ENCODE measurements at regions not wholly inside any gene's neighbourhood (a gene's known extent, or its start where the extent isn't known, plus 50 kb on each side); places are given as distances from the start of the nearest gene placed in this dataset.

DNA sequence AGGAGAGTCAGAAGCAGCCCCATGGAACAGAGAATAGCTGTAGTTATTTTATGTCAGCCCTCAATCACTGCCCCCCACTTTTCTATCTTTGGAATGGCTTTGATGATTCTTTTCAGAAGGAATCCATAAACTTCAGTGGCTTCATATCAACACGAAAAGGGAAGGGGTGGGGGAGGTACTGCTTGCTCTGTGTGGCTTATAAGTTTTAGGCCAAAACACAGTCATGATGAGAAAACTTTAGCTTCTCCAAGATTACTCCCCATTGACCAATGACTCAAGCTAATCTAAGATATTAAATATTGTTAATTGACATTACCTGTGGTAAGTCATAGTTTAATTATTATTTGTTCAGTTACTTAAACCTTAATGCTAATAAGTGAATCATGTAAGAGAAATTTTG, 669.6 kb upstream of the FAM241A start:
- H3K4me1 ChIP-seq (ENCODE audit: control insufficient read depth, insufficient read depth, low read length, poor library complexity, severe bottlenecking), result no peaks in the 10 kb centered on the region
- no peak overlapping the region for H3K4me3 ChIP-seq (ENCODE audit: insufficient read depth, low read depth, low read length, poor library complexity, severe bottlenecking)
- no peaks in the 10 kb centered on the region for H3K9me3 ChIP-seq (ENCODE audit: control insufficient read depth, low read length)
- no peaks in the 10 kb centered on the region for H3K27me3 ChIP-seq (replicated peaks; ENCODE audit: control insufficient read depth, insufficient read depth, low read length, poor library complexity, severe bottlenecking)
- H3K36me3 ChIP-seq (ENCODE audit: control insufficient read depth, insufficient read depth, low read length), result no peaks in the 10 kb centered on the region
- DNase-seq, result no peak
- H3K27ac ChIP-seq (ENCODE audit: insufficient read depth, low read length, poor library complexity, severe bottlenecking), result no peak overlapping the region

DNA sequence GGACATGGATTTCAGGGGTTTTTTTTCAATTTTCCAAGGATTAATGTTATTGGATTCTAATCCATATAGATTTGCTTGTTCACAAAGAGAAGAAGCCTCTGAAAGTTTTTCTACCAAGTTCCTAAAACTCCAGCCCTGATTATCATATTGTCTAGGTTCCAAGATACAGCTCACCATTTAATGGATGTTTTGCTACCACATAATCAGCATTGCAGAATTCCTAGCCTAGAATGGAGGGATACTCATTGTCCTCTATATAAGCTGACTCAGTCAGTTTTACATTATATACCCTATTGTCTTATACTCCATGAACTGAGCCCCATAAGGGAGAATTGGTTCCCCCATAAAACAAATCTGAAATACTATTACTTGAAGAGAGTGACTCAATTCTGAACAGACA, 664.7 kb upstream of the FAM241A start:
- H3K9me3 ChIP-seq (ENCODE audit: control insufficient read depth, low read length), result no peaks in the 10 kb centered on the region
- H3K36me3 ChIP-seq (ENCODE audit: control insufficient read depth, insufficient read depth, low read length), result no peaks in the 10 kb centered on the region
- DNase-seq, result no peak
- no peaks in the 10 kb centered on the region for H3K27me3 ChIP-seq (replicated peaks; ENCODE audit: control insufficient read depth, insufficient read depth, low read length, poor library complexity, severe bottlenecking)
- no peak overlapping the region for H3K27ac ChIP-seq (ENCODE audit: insufficient read depth, low read length, poor library complexity, severe bottlenecking)
- H3K4me1 ChIP-seq (ENCODE audit: control insufficient read depth, insufficient read depth, low read length, poor library complexity, severe bottlenecking), result no peaks in the 10 kb centered on the region
- no peak overlapping the region for H3K4me3 ChIP-seq (ENCODE audit: insufficient read depth, low read depth, low read length, poor library complexity, severe bottlenecking)

DNA sequence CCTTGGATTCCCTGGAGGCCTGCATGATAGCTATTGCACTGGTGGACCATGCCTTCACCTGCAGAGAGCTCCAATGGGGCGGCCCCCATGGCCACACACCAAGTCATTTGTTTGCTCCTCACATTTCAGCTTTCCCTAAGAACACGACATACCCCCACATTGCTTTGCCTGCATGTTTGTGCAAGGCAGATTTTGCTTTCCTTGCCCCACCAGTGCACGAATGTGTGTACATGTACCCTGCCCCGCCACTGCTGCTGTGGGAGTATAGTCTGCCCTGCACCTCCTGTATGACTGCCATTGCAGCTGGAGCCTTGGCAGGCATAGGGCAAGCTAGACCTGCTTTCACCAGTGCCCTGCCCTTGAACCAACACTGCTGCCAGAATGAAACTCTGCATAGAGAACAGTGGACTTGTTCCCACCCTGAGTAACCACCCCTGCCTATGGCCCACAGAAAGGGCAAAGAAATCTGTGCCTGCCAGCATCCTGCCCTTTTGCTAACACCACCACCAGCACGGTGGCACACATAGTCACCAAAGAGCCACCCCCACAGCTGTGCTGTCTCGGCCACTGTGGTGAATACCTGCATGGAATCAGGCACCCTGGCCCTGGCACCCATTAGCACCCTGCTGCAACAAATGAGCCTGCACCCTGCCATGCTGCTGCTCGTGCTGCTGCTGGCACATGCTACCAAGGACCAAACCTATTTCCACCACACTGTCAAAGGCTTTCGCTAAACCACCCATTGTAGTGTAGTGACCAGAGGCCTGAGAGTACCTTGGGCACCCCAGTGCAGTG, 661.7 kb upstream of the FAM241A start:
- Histone ChIP-seq H3K4me1 (ENCODE audit: control insufficient read depth, insufficient read depth, low read length, poor library complexity, severe bottlenecking) (no peaks in the 10 kb centered on the region), H3K36me3 (ENCODE audit: control insufficient read depth, insufficient read depth, low read length) (no peaks in the 10 kb centered on the region), H3K4me3 (ENCODE audit: insufficient read depth, low read depth, low read length, poor library complexity, severe bottlenecking) (no peak overlapping the region), H3K9me3 (ENCODE audit: control insufficient read depth, low read length) (no peaks in the 10 kb centered on the region), H3K27me3 (replicated peaks; ENCODE audit: control insufficient read depth, insufficient read depth, low read length, poor library complexity, severe bottlenecking) (no peaks in the 10 kb centered on the region), H3K27ac (ENCODE audit: insufficient read depth, low read length, poor library complexity, severe bottlenecking) (no peak overlapping the region)
- no peak for DNase-seq

DNA sequence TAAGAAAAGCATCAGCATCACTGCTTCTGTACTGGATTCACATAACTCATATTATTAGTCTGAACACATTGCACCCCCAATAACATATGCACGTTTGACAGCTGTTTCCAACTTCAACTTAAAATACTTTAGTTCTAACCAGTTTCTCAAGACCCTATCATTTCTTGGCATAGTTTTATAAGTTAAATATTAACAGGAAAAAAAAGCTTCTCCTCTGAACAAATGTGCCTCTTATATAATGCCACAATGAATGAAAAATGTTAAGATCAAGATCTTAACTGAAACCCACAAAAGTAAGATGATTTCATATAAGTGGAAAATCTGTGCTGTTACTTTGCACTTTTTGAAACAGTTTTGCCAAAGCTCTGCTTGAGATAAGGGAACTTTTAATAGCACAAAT, 652.8 kb upstream of the FAM241A start:
- DNase-seq, result no peak
- no peak overlapping the region for H3K27ac ChIP-seq (ENCODE audit: insufficient read depth, low read length, poor library complexity, severe bottlenecking)

DNA sequence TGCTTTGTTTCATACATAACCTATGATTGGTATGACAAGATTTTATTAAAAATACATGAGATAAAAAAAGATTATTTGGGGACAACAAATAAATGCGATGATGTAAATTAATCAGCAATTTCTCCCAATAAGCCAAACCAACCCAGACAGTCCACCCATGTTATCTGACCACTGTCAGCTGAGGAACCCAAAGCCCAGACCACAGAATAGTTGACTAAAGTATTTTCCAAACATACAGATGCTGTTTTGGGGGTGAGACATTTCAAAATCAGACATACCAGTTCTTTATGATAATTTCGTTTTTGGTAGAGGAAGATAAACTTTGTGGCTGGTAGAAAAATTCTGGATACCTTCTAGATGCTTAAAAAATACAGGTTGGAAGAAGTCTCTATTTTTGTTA, 650.8 kb upstream of the FAM241A start:
- no peak for DNase-seq
- Histone ChIP-seq H3K27ac (ENCODE audit: insufficient read depth, low read length, poor library complexity, severe bottlenecking) (no peak overlapping the region), H3K27me3 (replicated peaks; ENCODE audit: control insufficient read depth, insufficient read depth, low read length, poor library complexity, severe bottlenecking) (no peaks in the 10 kb centered on the region), H3K9me3 (ENCODE audit: control insufficient read depth, low read length) (no peaks in the 10 kb centered on the region), H3K4me3 (ENCODE audit: insufficient read depth, low read depth, low read length, poor library complexity, severe bottlenecking) (no peak overlapping the region), H3K36me3 (ENCODE audit: control insufficient read depth, insufficient read depth, low read length) (no peaks in the 10 kb centered on the region), H3K4me1 (ENCODE audit: control insufficient read depth, insufficient read depth, low read length, poor library complexity, severe bottlenecking) (no peaks in the 10 kb centered on the region)

More for the DNA sequence above, 652.8 kb upstream of the FAM241A start:
- Histone ChIP-seq H3K27me3 (replicated peaks; ENCODE audit: control insufficient read depth, insufficient read depth, low read length, poor library complexity, severe bottlenecking) (no peaks in the 10 kb centered on the region), H3K9me3 (ENCODE audit: control insufficient read depth, low read length) (no peaks in the 10 kb centered on the region), H3K4me3 (ENCODE audit: insufficient read depth, low read depth, low read length, poor library complexity, severe bottlenecking) (no peak overlapping the region), H3K36me3 (ENCODE audit: control insufficient read depth, insufficient read depth, low read length) (no peaks in the 10 kb centered on the region), H3K4me1 (ENCODE audit: control insufficient read depth, insufficient read depth, low read length, poor library complexity, severe bottlenecking) (no peaks in the 10 kb centered on the region)

DNA sequence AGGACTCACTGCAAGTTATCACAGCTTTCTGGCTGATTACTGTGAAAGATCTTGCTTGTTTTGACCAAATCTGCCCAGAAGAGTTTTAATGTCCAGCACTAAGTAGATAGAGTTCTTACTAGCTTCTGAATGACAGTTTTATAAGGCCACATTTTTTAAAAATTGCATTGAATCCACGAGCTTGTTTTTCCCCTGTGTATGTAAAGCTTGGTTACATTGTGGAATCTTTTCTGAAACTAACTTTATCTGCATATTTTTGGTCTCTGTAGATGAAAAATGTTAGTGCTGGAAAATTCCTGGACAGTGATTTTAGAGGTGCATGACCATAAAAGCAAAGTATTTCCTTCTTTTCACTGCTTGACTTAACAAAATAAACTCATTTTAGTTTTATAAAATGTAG, 650.3 kb upstream of the FAM241A start:
- Histone ChIP-seq H3K27me3 (replicated peaks; ENCODE audit: control insufficient read depth, insufficient read depth, low read length, poor library complexity, severe bottlenecking) (no peaks in the 10 kb centered on the region), H3K9me3 (ENCODE audit: control insufficient read depth, low read length) (no peaks in the 10 kb centered on the region), H3K27ac (ENCODE audit: insufficient read depth, low read length, poor library complexity, severe bottlenecking) (no peak overlapping the region), H3K4me3 (ENCODE audit: insufficient read depth, low read depth, low read length, poor library complexity, severe bottlenecking) (no peak overlapping the region), H3K36me3 (ENCODE audit: control insufficient read depth, insufficient read depth, low read length) (no peaks in the 10 kb centered on the region), H3K4me1 (ENCODE audit: control insufficient read depth, insufficient read depth, low read length, poor library complexity, severe bottlenecking) (no peaks in the 10 kb centered on the region)
- DNase-seq, result no peak

DNA sequence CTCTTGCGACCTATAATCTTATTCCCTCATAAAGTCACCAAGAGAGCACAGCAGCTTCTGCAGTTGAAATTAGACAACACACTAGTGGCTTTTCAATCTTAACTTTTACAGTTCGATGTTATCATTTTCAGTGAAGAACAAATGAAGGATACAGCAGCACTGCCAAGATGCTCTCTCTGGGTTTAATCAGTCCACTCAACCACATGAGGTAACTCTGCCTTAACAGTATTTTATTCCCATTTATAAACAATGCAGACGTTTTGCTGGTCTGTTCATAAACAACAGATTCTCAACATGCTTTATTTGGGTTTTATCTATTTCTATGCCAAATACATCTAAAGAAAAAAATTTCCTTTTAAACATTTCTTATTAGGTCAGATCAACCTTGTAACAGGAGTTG, 646.0 kb upstream of the FAM241A start:
- H3K4me1 ChIP-seq (ENCODE audit: control insufficient read depth, insufficient read depth, low read length, poor library complexity, severe bottlenecking), result no peaks in the 10 kb centered on the region
- DNase-seq, result no peak
- no peaks in the 10 kb centered on the region for H3K9me3 ChIP-seq (ENCODE audit: control insufficient read depth, low read length)

DNA sequence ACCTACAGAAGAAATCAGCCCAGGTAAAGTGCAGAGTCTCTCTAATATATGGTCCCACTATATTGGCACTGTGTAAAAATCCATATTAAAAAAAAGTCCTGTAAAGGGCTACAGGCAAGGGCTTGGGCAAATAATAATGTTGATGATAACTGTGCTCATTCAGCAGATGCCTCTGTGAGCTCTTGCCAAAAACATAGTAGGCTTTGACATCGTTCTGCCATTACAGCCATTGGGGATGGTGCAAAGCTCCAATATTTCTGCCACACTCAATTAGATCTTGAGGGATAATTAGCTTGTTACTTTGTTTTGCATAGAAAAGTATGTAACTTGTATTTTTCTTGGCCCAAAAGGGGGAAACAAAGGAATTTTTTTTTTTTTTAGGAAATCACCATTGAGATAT, 645.5 kb upstream of the FAM241A start:
- Histone ChIP-seq H3K4me1 (ENCODE audit: control insufficient read depth, insufficient read depth, low read length, poor library complexity, severe bottlenecking) (no peaks in the 10 kb centered on the region), H3K9me3 (ENCODE audit: control insufficient read depth, low read length) (no peaks in the 10 kb centered on the region), H3K36me3 (ENCODE audit: control insufficient read depth, insufficient read depth, low read length) (no peaks in the 10 kb centered on the region), H3K27me3 (replicated peaks; ENCODE audit: control insufficient read depth, insufficient read depth, low read length, poor library complexity, severe bottlenecking) (no peaks in the 10 kb centered on the region), H3K4me3 (ENCODE audit: insufficient read depth, low read depth, low read length, poor library complexity, severe bottlenecking) (no peak overlapping the region), H3K27ac (ENCODE audit: insufficient read depth, low read length, poor library complexity, severe bottlenecking) (no peak overlapping the region)
- DNase-seq, result no peak

More for the DNA sequence above, 646.0 kb upstream of the FAM241A start:
- Histone ChIP-seq H3K36me3 (ENCODE audit: control insufficient read depth, insufficient read depth, low read length) (no peaks in the 10 kb centered on the region), H3K27ac (ENCODE audit: insufficient read depth, low read length, poor library complexity, severe bottlenecking) (no peak overlapping the region), H3K27me3 (replicated peaks; ENCODE audit: control insufficient read depth, insufficient read depth, low read length, poor library complexity, severe bottlenecking) (no peaks in the 10 kb centered on the region), H3K4me3 (ENCODE audit: insufficient read depth, low read depth, low read length, poor library complexity, severe bottlenecking) (no peak overlapping the region)

DNA sequence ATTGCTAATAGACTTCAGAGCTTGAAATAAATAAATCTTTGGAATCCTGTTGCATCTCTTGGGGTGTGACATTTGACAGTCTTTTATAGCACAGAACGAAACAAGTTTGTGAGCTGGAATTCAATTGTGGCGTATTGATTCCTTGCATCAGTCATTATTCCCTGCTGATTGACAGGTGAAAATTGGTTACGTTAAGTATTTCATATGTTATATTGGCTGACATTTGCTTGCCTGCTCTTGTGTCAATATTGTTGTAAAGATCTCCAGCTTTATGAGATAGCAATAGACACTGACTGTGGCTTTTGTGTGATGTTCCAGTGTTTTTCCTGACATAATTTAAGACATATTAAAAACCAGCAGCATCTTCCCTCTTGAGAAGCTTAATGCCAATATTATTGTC, 644.4 kb upstream of the FAM241A start:
- no peak for DNase-seq
- no peaks in the 10 kb centered on the region for H3K9me3 ChIP-seq (ENCODE audit: control insufficient read depth, low read length)
- H3K27ac ChIP-seq (ENCODE audit: insufficient read depth, low read length, poor library complexity, severe bottlenecking), result no peak overlapping the region
- no peak overlapping the region for H3K4me3 ChIP-seq (ENCODE audit: insufficient read depth, low read depth, low read length, poor library complexity, severe bottlenecking)
- H3K4me1 ChIP-seq (ENCODE audit: control insufficient read depth, insufficient read depth, low read length, poor library complexity, severe bottlenecking), result no peaks in the 10 kb centered on the region
- H3K36me3 ChIP-seq (ENCODE audit: control insufficient read depth, insufficient read depth, low read length), result no peaks in the 10 kb centered on the region
- no peaks in the 10 kb centered on the region for H3K27me3 ChIP-seq (replicated peaks; ENCODE audit: control insufficient read depth, insufficient read depth, low read length, poor library complexity, severe bottlenecking)

DNA sequence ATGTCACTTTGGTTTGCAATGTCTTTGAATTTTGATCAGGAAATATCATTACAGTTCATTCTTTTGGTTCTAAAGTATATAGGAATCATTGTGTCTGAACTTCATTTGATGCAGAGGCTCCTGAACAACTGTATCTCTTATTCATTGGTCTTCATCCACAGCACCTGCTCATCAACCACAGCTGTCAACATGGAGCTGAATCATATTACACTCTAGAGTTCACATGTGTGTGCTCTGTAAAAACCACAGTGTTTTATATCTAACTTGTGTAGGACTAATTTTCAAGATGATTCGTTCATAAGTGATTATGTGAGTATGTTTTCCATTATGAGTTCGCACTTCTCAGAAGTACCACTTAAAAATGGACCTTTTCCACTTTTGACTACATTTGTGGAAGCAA, 643.3 kb upstream of the FAM241A start:
- Histone ChIP-seq H3K27ac (ENCODE audit: insufficient read depth, low read length, poor library complexity, severe bottlenecking) (no peak overlapping the region), H3K9me3 (ENCODE audit: control insufficient read depth, low read length) (no peaks in the 10 kb centered on the region), H3K36me3 (ENCODE audit: control insufficient read depth, insufficient read depth, low read length) (no peaks in the 10 kb centered on the region), H3K27me3 (replicated peaks; ENCODE audit: control insufficient read depth, insufficient read depth, low read length, poor library complexity, severe bottlenecking) (no peaks in the 10 kb centered on the region), H3K4me3 (ENCODE audit: insufficient read depth, low read depth, low read length, poor library complexity, severe bottlenecking) (no peak overlapping the region), H3K4me1 (ENCODE audit: control insufficient read depth, insufficient read depth, low read length, poor library complexity, severe bottlenecking) (no peaks in the 10 kb centered on the region)
- DNase-seq, result no peak
